ENCODE measurements at regions not wholly inside any gene's neighbourhood (a gene's known extent, or its start where the extent isn't known, plus 50 kb on each side); places are given as distances from the start of the nearest gene placed in this dataset.
"Not testable (repeated sequence)": the region's sequence is repeated elsewhere in the genome, so short reads cannot be mapped to it uniquely, and the experiment has no call there.

- H3K36me3 ChIP-seq (replicated peaks), result no peaks in the 10 kb centered on the region
- no peak overlapping the region for H3K4me3 ChIP-seq
- no peaks in the 10 kb centered on the region for H3K9me3 ChIP-seq
- peak in 1 of 2 experiments; percentile 8 for DNase-seq (ENCODE audit: low spot score in 2 of 2)
- in situ Hi-C loops (cut with MboI; ENCODE audit: low sequenced_read_pairs), result no loop called here
- 0 out of 2 replicates have a peak, but pooled peaks cover 2% of the 10 kb centered on the region for H3K27me3 ChIP-seq (ENCODE audit: low read depth)
- no peaks in the 10 kb centered on the region for H3K4me1 ChIP-seq
Measured at GRCh38 chr11:106152013-106152412, 74.6 kb downstream of the AASDHPPT start.

- in situ Hi-C loops (cut with MboI; ENCODE audit: low sequenced_read_pairs), result no loop called here
Measured at GRCh38 chr11:106152824-106153223, 75.4 kb downstream of the AASDHPPT start.

DNA sequence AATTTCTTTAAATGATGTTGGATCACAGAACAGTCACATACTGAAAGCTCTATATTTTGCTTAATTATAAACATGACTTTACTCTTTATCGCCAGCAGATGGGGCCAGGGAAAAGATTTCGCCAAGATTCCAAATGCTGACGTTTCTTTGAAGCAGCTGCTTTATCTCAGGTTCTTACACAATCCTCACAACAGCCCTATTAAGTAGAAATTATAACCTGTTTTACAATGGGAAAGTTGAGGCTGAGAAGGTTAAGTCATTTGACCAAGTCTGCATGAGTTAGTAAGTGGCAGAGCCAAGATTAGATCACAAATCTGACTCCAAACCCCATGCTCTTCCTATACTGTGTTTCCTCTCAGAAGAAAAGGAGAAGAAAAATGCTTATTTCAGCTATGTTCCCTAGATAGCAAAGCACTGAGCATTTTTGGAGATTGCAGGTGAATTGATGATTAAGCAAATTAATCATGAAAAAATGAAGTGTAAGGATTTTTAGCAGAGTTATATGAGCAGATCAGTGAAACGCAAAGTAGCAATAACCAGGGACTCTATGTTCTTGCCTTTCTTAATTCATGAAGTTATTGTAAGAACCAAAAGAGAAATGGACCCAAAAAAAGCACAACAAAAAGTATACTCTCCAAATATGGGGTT lies 79.0 kb downstream of the AASDHPPT start:
- peak; percentile 24 to 28 for DNase-seq (ENCODE audit: low spot score in 2 of 2)
- Histone ChIP-seq H3K4me3 (no peak overlapping the region), H3K9me3 (no peaks in the 10 kb centered on the region), H3K27me3 (ENCODE audit: low read depth) (no peaks in the 10 kb centered on the region), H3K4me1 (no peaks in the 10 kb centered on the region), H3K36me3 (replicated peaks) (no peaks in the 10 kb centered on the region)
- in situ Hi-C loops (cut with MboI; ENCODE audit: low sequenced_read_pairs), result no loop called here

More at GRCh38 chr11:106152824-106153223, 75.4 kb downstream of the AASDHPPT start:
- Histone ChIP-seq H3K9me3 (no peaks in the 10 kb centered on the region), H3K27me3 (ENCODE audit: low read depth) (0 out of 2 replicates have a peak, but pooled peaks cover 2% of the 10 kb centered on the region), H3K4me1 (no peaks in the 10 kb centered on the region), H3K4me3 (no peak overlapping the region), H3K36me3 (replicated peaks) (no peaks in the 10 kb centered on the region)
- no peak for DNase-seq (ENCODE audit: low spot score in 2 of 2)

GRCh38 chr11:106158406-106158805 lies 80.9 kb downstream of the AASDHPPT start:
- Histone ChIP-seq H3K36me3 (replicated peaks) (no peaks in the 10 kb centered on the region), H3K4me1 (no peaks in the 10 kb centered on the region), H3K9me3 (no peaks in the 10 kb centered on the region), H3K27me3 (ENCODE audit: low read depth) (no peaks in the 10 kb centered on the region), H3K4me3 (no peak overlapping the region)
- no peak for DNase-seq (ENCODE audit: low spot score in 2 of 2)
- in situ Hi-C loops (cut with MboI; ENCODE audit: low sequenced_read_pairs), result no loop called here

GRCh38 chr11:106159836-106160235 lies 82.4 kb downstream of the AASDHPPT start:
- Histone ChIP-seq H3K4me1 (no peaks in the 10 kb centered on the region), H3K9me3 (no peaks in the 10 kb centered on the region), H3K4me3 (no peak overlapping the region), H3K27me3 (ENCODE audit: low read depth) (no peaks in the 10 kb centered on the region), H3K36me3 (replicated peaks) (no peaks in the 10 kb centered on the region)
- in situ Hi-C loops (cut with MboI; ENCODE audit: low sequenced_read_pairs), result no loop called here
- DNase-seq (ENCODE audit: low spot score in 2 of 2), result no peak

GRCh38 chr11:106160494-106160893 lies 83.0 kb downstream of the AASDHPPT start:
- Histone ChIP-seq H3K4me1 (no peaks in the 10 kb centered on the region), H3K36me3 (replicated peaks) (no peaks in the 10 kb centered on the region), H3K4me3 (no peak overlapping the region), H3K27me3 (ENCODE audit: low read depth) (no peaks in the 10 kb centered on the region), H3K9me3 (no peaks in the 10 kb centered on the region)
- DNase-seq (ENCODE audit: low spot score in 2 of 2), result no peak
- in situ Hi-C loops (cut with MboI; ENCODE audit: low sequenced_read_pairs), result no loop called here

DNA sequence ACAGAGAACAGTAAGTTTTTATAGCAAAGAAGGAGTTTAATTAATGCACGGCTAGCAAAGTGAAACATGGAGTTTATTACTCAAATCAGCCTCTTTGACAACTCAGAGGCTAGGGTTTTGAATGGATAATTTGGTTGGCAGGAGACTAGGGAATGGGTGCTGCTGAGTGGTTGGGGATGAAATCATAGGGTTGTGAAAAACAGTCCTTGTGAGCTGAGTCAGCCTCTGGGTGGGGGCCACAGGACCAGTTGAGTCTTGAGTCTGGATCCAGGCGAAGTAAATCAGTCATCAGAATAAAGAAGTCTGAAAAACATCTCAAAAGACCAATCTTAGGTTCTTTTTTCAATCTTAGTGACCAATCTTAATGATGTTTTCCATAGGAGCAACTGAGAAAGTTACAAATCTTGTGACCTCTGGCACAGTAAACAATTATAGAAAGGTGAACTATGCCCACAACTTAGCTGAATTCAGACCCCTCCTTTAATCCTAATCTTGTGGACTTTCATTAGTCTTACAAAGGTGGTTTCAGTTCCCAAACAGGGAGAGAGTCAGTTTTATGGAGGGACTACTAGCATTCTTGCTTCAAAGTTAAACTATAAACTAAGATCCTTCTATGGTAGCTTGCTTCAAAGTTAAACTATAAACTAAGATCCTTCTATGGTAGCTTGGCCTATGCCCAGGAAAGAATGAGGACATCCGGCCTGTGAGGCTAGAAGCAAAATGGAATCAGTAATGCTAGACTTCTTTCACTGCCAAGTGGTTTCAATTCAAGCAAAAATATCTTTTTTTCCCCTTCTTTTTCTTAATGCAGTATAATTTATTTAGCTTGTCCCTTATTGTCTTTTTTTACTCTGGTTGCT lies 84.5 kb downstream of the AASDHPPT start:
- in situ Hi-C loops (cut with MboI; ENCODE audit: low sequenced_read_pairs), result no loop called here
- no peak for DNase-seq (ENCODE audit: low spot score in 2 of 2)
- H3K36me3 ChIP-seq (replicated peaks), result no peaks in the 10 kb centered on the region
- H3K27me3 ChIP-seq (ENCODE audit: low read depth), result no peaks in the 10 kb centered on the region
- no peaks in the 10 kb centered on the region for H3K4me1 ChIP-seq
- H3K9me3 ChIP-seq, result no peaks in the 10 kb centered on the region
- H3K4me3 ChIP-seq, result no peak overlapping the region

DNA sequence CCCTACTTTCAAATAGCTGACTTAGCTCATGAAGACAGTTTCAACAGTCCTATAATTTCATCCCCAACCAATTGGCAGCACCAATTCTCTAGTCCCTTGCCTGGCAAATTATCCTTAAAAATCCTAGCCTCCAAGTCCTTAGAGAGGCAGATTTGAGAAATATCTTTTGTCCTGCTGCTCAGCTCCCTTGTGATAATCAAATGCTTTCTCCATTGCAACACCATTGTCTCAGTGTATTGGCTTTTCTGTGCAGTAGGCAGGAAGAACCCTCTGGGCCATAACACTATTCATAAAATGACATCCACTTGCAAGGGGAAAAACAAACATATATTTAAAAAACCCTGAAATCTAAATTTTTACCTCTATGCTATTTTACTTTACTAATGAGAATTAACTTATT lies 89.6 kb downstream of the AASDHPPT start:
- Histone ChIP-seq H3K4me3 (no peak overlapping the region), H3K27me3 (ENCODE audit: low read depth) (no peaks in the 10 kb centered on the region), H3K9me3 (no peaks in the 10 kb centered on the region), H3K4me1 (no peaks in the 10 kb centered on the region), H3K36me3 (replicated peaks) (no peaks in the 10 kb centered on the region)
- in situ Hi-C loops (cut with MboI; ENCODE audit: low sequenced_read_pairs), result no loop called here
- DNase-seq (ENCODE audit: low spot score in 2 of 2), result no peak

- Histone ChIP-seq H3K9me3 (no peaks in the 10 kb centered on the region), H3K27me3 (ENCODE audit: low read depth) (no peaks in the 10 kb centered on the region), H3K4me1 (no peaks in the 10 kb centered on the region), H3K4me3 (no peak overlapping the region), H3K36me3 (replicated peaks) (no peaks in the 10 kb centered on the region)
- in situ Hi-C loops (cut with MboI; ENCODE audit: low sequenced_read_pairs), result no loop called here
- DNase-seq (ENCODE audit: low spot score in 2 of 2), result no peak
Measured at GRCh38 chr11:106172386-106172991, 95.0 kb downstream of the AASDHPPT start.

DNA sequence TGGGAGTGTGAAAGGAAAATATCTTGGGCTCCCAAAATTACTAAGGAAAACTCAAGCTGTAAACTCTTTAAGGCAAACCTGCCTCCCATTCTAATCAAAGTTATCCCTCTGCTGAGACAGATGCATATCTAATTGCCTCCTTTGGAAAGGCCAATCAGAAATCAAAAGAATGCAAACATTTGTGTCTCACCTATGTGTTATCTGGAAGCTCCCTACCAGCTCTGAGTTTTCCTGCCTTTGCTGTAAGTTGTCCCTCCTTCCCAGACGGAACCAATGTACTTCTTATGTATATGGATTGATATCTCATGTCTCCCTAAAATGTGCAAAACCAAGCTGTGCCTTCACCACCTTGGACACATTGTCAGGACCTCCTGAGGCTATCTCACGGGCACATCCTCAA lies 95.8 kb downstream of the AASDHPPT start:
- no peaks in the 10 kb centered on the region for H3K9me3 ChIP-seq
- in situ Hi-C loops (cut with MboI; ENCODE audit: low sequenced_read_pairs), result no loop called here
- no peak for DNase-seq (ENCODE audit: low spot score in 2 of 2)
- no peaks in the 10 kb centered on the region for H3K27me3 ChIP-seq (ENCODE audit: low read depth)
- no peaks in the 10 kb centered on the region for H3K36me3 ChIP-seq (replicated peaks)
- no peak overlapping the region for H3K4me3 ChIP-seq
- no peaks in the 10 kb centered on the region for H3K4me1 ChIP-seq

DNA sequence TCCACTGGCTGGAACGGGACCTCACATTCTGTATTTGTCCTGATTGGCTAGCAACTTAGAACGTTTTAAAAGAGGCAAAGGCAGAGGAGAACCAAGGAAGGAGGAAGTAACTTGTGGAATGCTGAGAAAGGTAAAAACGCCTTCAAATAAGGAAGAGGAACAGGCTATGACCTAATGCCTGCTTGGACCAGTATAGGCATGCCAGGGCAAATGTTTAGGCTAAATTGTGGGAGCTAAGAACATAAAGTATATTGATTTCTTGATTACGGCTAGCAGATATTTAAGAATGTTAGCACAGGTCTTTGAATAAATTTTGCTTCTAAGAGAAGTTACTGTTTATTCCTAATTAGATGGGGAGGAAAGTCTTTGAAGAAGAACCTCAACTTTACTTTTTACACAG lies 96.5 kb downstream of the AASDHPPT start:
- in situ Hi-C loops (cut with MboI; ENCODE audit: low sequenced_read_pairs); H3K4me1 ChIP-seq; H3K36me3 ChIP-seq (replicated peaks); DNase-seq (ENCODE audit: low spot score in 2 of 2); H3K9me3 ChIP-seq; H3K27me3 ChIP-seq (ENCODE audit: low read depth); H3K4me3 ChIP-seq: not testable (repeated sequence)

DNA sequence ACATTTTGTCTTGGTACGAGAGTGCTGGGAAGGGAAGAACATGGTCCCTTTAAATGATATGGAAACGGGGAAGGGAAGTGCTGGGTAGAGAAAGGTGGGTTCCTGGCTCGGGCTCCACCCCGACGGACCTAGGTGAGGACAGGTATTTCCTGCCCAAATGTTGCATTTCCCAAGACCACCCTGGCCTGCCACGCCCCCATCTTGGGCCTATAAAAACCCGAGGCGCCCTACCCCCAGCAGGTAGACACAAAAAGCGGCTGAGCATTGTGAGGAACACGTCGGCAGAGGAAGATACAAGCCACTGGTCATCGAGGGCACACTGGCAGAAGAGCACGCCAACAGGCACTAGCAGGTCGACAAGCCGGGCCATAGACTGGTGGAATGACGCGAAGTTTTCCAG lies 99.4 kb downstream of the AASDHPPT start:
- in situ Hi-C loops (cut with MboI; ENCODE audit: low sequenced_read_pairs), result no loop called here
- no peak overlapping the region for H3K4me3 ChIP-seq

DNA sequence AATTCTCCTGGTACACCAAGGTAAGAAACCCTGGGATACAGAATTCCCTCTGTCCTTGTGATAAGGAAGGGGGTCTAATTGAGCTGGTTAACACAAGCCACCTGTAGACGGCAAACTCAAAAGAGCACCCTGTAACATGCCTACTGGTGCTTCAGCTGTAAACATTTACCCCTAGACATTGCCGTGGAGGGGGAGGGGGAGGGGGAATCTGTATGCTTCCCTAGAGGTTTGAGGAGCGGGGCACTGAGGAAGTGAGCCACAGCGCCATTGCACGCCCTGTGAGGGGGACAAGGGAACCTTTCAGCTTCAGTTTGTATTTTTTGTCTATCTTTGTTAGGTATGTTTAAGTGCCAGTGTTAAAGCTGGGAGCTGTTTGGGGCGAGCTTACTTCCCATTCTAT lies 99.8 kb downstream of the AASDHPPT start:
- H3K4me3 ChIP-seq, result no peak overlapping the region
- H3K9me3 ChIP-seq, result no peaks in the 10 kb centered on the region
- H3K27me3 ChIP-seq (ENCODE audit: low read depth), result no peaks in the 10 kb centered on the region
- H3K36me3 ChIP-seq (replicated peaks), result no peaks in the 10 kb centered on the region
- no peaks in the 10 kb centered on the region for H3K4me1 ChIP-seq
- DNase-seq (ENCODE audit: low spot score in 2 of 2), result no peak
- in situ Hi-C loops (cut with MboI; ENCODE audit: low sequenced_read_pairs), result no loop called here

More for the DNA sequence above, 99.4 kb downstream of the AASDHPPT start:
- DNase-seq (ENCODE audit: low spot score in 2 of 2), result no peak
- Histone ChIP-seq H3K4me1 (no peaks in the 10 kb centered on the region), H3K9me3 (no peaks in the 10 kb centered on the region), H3K27me3 (ENCODE audit: low read depth) (no peaks in the 10 kb centered on the region), H3K36me3 (replicated peaks) (no peaks in the 10 kb centered on the region)

DNA sequence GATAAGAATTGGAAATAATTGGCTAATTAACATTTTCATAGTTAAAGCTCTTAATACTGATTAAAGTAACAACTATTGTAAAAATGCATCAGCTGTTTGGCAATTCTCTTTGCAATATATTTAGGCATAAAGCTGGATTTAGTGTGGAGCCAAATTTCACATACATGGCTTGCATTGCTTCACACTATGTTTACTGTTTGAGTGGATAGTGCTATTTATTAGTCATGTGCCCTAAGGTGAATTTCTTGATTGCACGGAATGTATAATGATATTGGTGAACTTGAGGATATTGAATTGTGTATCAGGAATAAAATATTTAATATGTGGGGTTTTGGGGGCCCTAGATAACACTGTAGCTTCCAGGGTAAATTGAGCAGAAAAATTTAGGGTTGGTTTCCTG lies 100.9 kb downstream of the AASDHPPT start:
- no peaks in the 10 kb centered on the region for H3K36me3 ChIP-seq (replicated peaks)
- in situ Hi-C loops (cut with MboI; ENCODE audit: low sequenced_read_pairs), result no loop called here
- H3K9me3 ChIP-seq, result no peaks in the 10 kb centered on the region
- no peaks in the 10 kb centered on the region for H3K4me1 ChIP-seq
- H3K27me3 ChIP-seq (ENCODE audit: low read depth), result no peaks in the 10 kb centered on the region
- no peak overlapping the region for H3K4me3 ChIP-seq
- no peak for DNase-seq (ENCODE audit: low spot score in 2 of 2)

Measured in HAP-1 (cell line).